ENCODE measurements at regions not wholly inside any gene's neighbourhood (a gene's known extent, or its start where the extent isn't known, plus 50 kb on each side); places are given as distances from the start of the nearest gene placed in this dataset.

GRCh38 chr18:73249030-73249429, 381.2 kb upstream of the NETO1 start:
- no peaks in the 10 kb centered on the region for H3K9me3 ChIP-seq (replicated peaks)
- H3K4me1 ChIP-seq = no peaks in the 10 kb centered on the region
- no peak for TF ChIP-seq CTCF (IDR thresholded peaks at IDR 0.05; ENCODE audit: borderline replicate concordance)
- no peak overlapping the region for H3K4me3 ChIP-seq
- H3K36me3 ChIP-seq = no peaks in the 10 kb centered on the region
- no peak overlapping the region for H3K27ac ChIP-seq (replicated peaks)
- no peak for DNase-seq
- intact Hi-C loops (cut with micrococcal nuclease) = no loop called here
- no peaks in the 10 kb centered on the region for H3K27me3 ChIP-seq (ENCODE audit: low read depth)

GRCh38 chr18:73246763-73247162, 379.0 kb upstream of the NETO1 start:
- H3K27ac ChIP-seq (replicated peaks) = no peak overlapping the region
- H3K36me3 ChIP-seq = no peaks in the 10 kb centered on the region
- no peak for TF ChIP-seq CTCF (IDR thresholded peaks at IDR 0.05; ENCODE audit: borderline replicate concordance)
- no peak overlapping the region for H3K4me3 ChIP-seq
- intact Hi-C loops (cut with micrococcal nuclease) = no loop called here
- H3K4me1 ChIP-seq = no peaks in the 10 kb centered on the region
- no peaks in the 10 kb centered on the region for H3K27me3 ChIP-seq (ENCODE audit: low read depth)
- H3K9me3 ChIP-seq (replicated peaks) = no peaks in the 10 kb centered on the region
- no peak for DNase-seq

- Histone ChIP-seq H3K36me3 (no peaks in the 10 kb centered on the region), H3K9me3 (replicated peaks) (no peaks in the 10 kb centered on the region), H3K27ac (replicated peaks) (no peak overlapping the region), H3K4me1 (no peaks in the 10 kb centered on the region), H3K27me3 (ENCODE audit: low read depth) (no peaks in the 10 kb centered on the region), H3K4me3 (no peak overlapping the region)
- intact Hi-C loops (cut with micrococcal nuclease) = no loop called here
- TF ChIP-seq CTCF (IDR thresholded peaks at IDR 0.05; ENCODE audit: borderline replicate concordance) = no peak
- DNase-seq = no peak
Measured at GRCh38 chr18:73245345-73245744, 377.6 kb upstream of the NETO1 start.

GRCh38 chr18:73244401-73244800, 376.6 kb upstream of the NETO1 start:
- no peak for DNase-seq
- no peak for TF ChIP-seq CTCF (IDR thresholded peaks at IDR 0.05; ENCODE audit: borderline replicate concordance)
- intact Hi-C loops (cut with micrococcal nuclease) = no loop called here
- Histone ChIP-seq H3K4me1 (no peaks in the 10 kb centered on the region), H3K27me3 (ENCODE audit: low read depth) (no peaks in the 10 kb centered on the region), H3K36me3 (no peaks in the 10 kb centered on the region), H3K9me3 (replicated peaks) (no peaks in the 10 kb centered on the region), H3K4me3 (no peak overlapping the region), H3K27ac (replicated peaks) (no peak overlapping the region)

- intact Hi-C loops (cut with micrococcal nuclease) = no loop called here
Measured at GRCh38 chr18:73240899-73241298, 373.1 kb upstream of the NETO1 start.

More at GRCh38 chr18:73240899-73241298, 373.1 kb upstream of the NETO1 start:
- Histone ChIP-seq H3K27ac (replicated peaks) (no peak overlapping the region), H3K9me3 (replicated peaks) (no peaks in the 10 kb centered on the region), H3K27me3 (ENCODE audit: low read depth) (no peaks in the 10 kb centered on the region), H3K4me3 (no peak overlapping the region), H3K36me3 (no peaks in the 10 kb centered on the region), H3K4me1 (no peaks in the 10 kb centered on the region)
- TF ChIP-seq CTCF (IDR thresholded peaks at IDR 0.05; ENCODE audit: borderline replicate concordance) = no peak
- no peak for DNase-seq

All from left ventricle myocardium inferior (tissue), 1 donor.